Activated naive CD8-positive, alpha-beta T cell treated with anti-CD3 and anti-CD28 coated beads, Interleukin-2, amount 50 U/mL, for 24 hours (primary cell): ENCODE measurements at regions not wholly inside any gene's neighbourhood (a gene's known extent, or its start where the extent isn't known, plus 50 kb on each side); places are given as distances from the start of the nearest gene placed in this dataset.

Source experiments
- ATAC-seq: fragments of 150-1000 bp; cut with Tn5 transposase; one replicate; pipeline ENCODE4 v1.10.0; 2021
- DNase-seq: peaks from one replicate; pipeline ENCODE4 v3.0.0; 2021
- H3K27ac Mint-ChIP-seq: one replicate; pipeline ENCODE4 v1.8.0; 2021; ENCODE audit warnings: mild to moderate bottlenecking, mixed read lengths
- H3K27me3 Mint-ChIP-seq: one replicate; pipeline ENCODE4 v1.8.0; 2021; ENCODE audit warnings: mixed read lengths
- H3K36me3 Mint-ChIP-seq: one replicate; pipeline ENCODE4 v1.8.0; 2021; ENCODE audit warnings: low read depth, mixed read lengths
- H3K4me1 Mint-ChIP-seq: one replicate; pipeline ENCODE4 v1.8.0; 2021; ENCODE audit warnings: mixed read lengths
- H3K4me3 Mint-ChIP-seq: one replicate; pipeline ENCODE4 v1.8.0; 2021; ENCODE audit warnings: mild to moderate bottlenecking, moderate library complexity, mixed read lengths
- H3K9me3 Mint-ChIP-seq: one replicate; pipeline ENCODE4 v1.8.0; 2021; ENCODE audit warnings: mixed read lengths

DNA sequence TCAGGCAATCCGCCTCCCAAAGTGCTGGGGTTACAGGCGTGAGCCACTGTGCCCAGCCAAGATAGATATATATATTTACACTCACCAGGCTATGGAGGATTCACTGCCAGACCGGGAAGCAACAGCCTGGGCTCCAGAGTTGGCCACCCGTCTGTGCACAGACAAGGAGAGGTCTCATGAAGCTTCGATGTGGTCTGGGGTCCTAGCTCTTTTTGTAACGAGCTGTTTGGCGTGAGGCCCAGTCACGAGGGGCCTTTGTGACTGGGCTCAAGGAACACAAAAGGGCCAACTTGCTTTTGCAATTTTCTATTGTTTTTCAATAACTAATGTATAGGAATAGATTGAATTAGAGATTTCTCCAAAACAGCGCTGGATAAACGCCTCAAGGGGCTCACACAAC is 77.6 kb upstream of the EIF5 start:
- Mint-ChIP-seq H3K27ac (no peak overlapping the region), H3K4me3 (no peak overlapping the region), H3K4me1 (peaks cover 9% of the 10 kb centered on the region), H3K27me3 (peaks cover 12% of the 10 kb centered on the region), H3K36me3 (no peaks in the 10 kb centered on the region), H3K9me3 (no peaks in the 10 kb centered on the region)
- ATAC-seq (no peak), DNase-seq (no peak)

DNA sequence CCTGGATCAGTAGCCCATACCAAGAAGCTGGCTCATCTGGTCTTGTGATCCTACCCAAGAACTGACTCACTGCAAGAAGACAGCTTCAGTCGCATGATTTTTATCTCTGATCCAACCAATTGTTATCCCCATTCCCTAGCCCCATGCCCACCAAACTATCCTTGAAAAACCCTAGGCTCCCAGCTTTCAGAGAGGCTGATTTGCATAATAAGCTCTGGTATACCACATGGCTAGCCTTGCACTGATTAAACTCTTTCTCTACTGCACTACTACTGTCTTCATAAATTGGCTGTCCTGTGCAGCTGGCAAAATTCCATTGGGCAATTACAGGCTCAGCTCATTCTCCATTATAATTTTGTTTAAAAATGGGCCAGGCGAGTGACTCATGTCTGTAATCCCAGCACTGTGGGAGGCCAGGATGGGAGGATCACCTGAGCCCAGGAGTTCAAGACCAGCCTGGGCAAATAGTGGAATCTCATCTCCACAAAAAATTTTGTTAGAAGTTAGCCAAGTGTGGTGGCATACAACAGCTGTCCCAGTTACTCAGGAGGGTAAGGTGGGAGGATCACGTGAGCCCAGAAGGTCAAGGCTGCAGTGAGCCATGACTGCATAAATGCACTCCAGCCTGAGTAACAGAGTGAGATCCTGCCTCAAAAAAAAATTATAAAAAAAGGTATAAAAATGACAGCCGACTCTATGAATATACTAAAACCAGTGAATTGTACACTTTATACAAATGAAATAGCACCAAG is 76.7 kb upstream of the EIF5 start:
- H3K27ac Mint-ChIP-seq, result no peak overlapping the region
- H3K9me3 Mint-ChIP-seq, result no peaks in the 10 kb centered on the region
- no peak overlapping the region for H3K4me3 Mint-ChIP-seq
- H3K36me3 Mint-ChIP-seq, result no peaks in the 10 kb centered on the region
- DNase-seq (no peak), ATAC-seq (no peak)
- H3K4me1 Mint-ChIP-seq, result peaks cover 9% of the 10 kb centered on the region
- H3K27me3 Mint-ChIP-seq, result peaks cover 8% of the 10 kb centered on the region

DNA sequence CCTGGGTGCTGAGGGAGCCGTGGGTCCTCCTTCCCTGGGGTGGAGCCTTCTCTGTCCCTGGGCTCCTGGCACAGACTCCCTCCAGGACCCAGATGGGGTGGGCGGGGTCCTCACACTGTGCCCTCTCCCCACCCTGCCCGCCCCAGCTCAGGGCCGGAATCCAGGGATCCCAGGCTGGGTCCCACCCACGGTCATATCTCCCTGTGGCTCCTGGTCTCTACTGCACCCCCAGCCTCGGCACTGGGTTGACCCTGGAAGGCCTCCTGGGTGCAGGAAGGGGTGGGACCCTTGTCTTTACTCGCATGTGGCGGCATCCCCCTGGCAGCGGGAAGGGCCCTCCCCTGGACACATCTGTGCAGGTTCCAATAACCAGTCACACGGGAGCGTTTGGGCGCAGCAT is 75.8 kb upstream of the EIF5 start:
- H3K36me3 Mint-ChIP-seq, result no peaks in the 10 kb centered on the region
- H3K4me1 Mint-ChIP-seq, result peaks cover 9% of the 10 kb centered on the region
- ATAC-seq (no peak), DNase-seq (no peak)
- H3K27me3 Mint-ChIP-seq, result peaks cover 13% of the 10 kb centered on the region
- H3K27ac Mint-ChIP-seq, result no peak overlapping the region
- H3K4me3 Mint-ChIP-seq, result no peak overlapping the region
- H3K9me3 Mint-ChIP-seq, result no peaks in the 10 kb centered on the region

DNA sequence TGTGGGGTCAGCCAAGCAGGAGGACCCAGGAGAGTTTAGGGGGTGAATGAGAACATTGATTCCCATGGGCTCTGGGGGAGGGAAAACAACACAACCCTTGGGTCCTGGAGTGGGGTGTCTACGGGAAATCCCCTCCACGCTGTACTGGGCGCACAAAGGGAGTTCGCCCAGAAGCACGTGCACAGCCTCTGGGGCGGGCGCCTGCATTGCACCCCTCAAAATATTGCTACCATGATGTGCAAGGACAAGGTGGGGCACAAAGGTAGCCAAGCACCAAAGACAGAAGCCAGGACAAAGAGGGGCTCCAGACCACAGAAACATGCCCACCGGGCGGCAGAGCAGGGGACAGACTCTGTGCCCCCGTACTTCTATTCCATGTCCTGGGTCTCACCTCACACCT is 74.9 kb upstream of the EIF5 start:
- H3K4me1 Mint-ChIP-seq, result peaks cover 9% of the 10 kb centered on the region
- H3K4me3 Mint-ChIP-seq, result no peak overlapping the region
- ATAC-seq (no peak), DNase-seq (no peak)
- H3K9me3 Mint-ChIP-seq, result no peaks in the 10 kb centered on the region
- H3K27ac Mint-ChIP-seq, result no peak overlapping the region
- peaks cover 17% of the 10 kb centered on the region for H3K27me3 Mint-ChIP-seq
- H3K36me3 Mint-ChIP-seq, result no peaks in the 10 kb centered on the region

DNA sequence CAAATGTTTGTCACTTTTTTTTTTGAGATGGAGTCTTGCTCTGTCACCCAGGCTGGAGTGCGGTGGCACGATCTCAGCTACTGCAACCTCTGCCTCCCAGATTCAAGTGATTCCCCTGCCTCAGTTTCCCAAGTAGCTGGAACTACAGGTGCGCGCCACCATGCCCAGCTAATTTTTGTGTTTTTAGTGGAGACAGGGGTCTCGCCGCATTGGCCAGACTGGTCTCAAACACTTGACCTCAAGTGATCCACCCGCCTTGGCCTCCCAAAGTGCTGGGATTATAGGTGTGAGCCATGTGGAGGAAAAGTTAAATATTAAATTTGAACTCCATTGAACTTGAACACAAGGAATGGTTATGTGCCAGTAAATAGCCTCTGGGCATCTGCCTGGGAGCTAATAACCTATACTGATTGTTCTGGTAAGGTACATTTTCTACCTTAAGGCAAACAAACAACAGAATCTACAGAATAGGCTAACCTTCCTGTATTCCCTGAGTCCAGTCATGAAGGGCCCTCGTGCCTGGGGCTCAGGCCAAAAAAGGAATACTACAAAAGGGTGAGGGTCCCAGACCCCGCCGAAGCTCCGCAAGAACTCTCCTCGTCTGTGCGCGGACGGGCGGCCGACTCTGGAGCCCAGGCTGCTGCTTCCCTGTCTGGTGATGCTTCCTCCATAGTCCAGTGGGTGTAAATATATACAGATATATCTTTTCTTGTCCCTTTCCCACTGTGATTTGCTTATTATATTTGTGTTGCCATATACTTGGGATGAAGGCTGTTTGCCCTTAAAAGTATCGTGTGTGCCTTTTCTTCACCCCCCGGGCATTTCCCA is 74.0 kb upstream of the EIF5 start:
- DNase-seq (no peak), ATAC-seq (no peak)
- Mint-ChIP-seq H3K4me3 (no peak overlapping the region), H3K36me3 (no peaks in the 10 kb centered on the region), H3K27me3 (peaks cover 15% of the 10 kb centered on the region), H3K27ac (no peak overlapping the region), H3K4me1 (peaks cover 9% of the 10 kb centered on the region), H3K9me3 (no peaks in the 10 kb centered on the region)

DNA sequence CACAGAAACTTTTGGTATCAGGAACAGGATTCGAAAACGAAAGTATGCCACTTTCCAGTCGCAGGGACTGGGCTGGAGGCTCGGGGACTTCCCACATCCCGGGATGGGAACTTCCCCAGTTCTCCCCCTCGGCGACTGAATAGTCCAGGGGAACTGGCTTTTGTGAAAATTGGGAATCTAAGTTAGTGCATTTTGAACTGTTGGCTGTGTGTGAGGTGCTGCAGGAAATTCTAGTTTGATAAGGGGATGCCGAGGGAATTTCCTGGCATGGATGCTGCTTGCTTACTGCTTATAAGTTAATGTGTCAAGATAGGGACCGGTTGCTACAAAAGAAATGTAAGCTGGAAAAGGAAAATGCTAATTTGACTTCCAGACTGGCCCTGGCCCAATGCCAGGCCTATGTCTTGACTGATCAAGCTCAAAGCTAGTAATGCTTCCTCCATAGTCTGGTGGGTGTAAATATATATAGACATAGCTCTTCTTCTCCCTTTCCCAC is 73.4 kb upstream of the EIF5 start:
- no peak overlapping the region for H3K4me3 Mint-ChIP-seq
- no peaks in the 10 kb centered on the region for H3K9me3 Mint-ChIP-seq
- no peak overlapping the region for H3K27ac Mint-ChIP-seq

DNA sequence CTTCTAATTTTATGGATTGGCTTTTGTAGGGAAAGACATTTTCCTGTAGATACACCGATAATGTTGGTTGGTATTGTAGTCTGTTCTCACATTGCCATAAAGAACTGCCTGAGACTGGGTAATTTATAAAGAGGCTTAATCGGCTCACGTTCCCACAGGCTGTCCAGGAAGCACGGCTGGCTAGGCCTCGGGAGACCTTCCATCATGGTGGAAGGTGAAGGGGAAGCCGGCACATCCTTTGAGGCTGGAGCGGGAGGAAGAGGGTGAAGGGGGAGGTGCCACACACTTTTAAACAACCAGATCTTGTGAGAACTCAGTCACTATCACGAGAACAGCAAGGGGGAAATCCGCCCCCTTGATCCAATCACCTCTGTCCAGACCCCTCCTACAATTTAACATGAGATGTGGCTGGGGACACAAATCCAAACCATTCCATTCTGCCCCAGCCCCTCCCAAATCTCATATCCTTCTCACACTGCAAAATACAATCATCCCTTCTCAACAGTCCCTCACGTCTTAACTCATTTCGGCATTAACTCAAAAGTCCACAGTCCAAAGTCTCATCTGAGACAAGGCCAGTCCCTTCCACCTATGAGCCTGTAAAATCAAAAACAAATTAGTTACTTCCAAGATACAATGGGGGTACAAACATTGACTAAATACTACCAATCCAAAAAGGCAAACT is 66.7 kb upstream of the EIF5 start:
- Mint-ChIP-seq H3K27ac (no peak overlapping the region), H3K4me1 (no peaks in the 10 kb centered on the region), H3K36me3 (no peaks in the 10 kb centered on the region), H3K9me3 (no peaks in the 10 kb centered on the region), H3K4me3 (no peak overlapping the region), H3K27me3 (peaks cover 36% of the 10 kb centered on the region)
- DNase-seq, result no peak
- ATAC-seq, result no peak

More for the DNA sequence above, 73.4 kb upstream of the EIF5 start:
- peaks cover 18% of the 10 kb centered on the region for H3K27me3 Mint-ChIP-seq
- H3K36me3 Mint-ChIP-seq, result no peaks in the 10 kb centered on the region
- peaks cover 9% of the 10 kb centered on the region for H3K4me1 Mint-ChIP-seq
- ATAC-seq (no peak), DNase-seq (no peak)

DNA sequence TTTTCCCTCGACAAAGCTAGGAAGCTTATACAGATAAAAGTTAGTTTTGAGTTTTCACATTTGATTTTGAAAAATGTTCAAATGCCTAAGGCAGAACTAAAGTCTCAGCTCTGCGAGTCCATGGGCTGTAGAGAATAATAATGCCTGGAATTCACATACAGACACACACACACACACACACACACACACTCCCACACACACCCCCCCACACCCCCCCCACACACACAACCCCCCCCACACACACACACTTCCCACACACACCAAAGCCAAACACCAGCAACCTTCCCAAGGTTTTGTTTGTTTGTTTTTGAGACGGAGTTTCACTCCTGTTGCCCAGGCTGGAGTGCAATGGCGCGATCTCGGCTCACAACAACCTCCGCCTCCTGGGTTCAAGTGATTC is 62.8 kb upstream of the EIF5 start:
- H3K9me3 Mint-ChIP-seq, result no peaks in the 10 kb centered on the region
- H3K27ac Mint-ChIP-seq, result no peak overlapping the region
- no peaks in the 10 kb centered on the region for H3K4me1 Mint-ChIP-seq
- no peak overlapping the region for H3K4me3 Mint-ChIP-seq
- DNase-seq (no peak), ATAC-seq (no peak)
- peaks cover 47% of the 10 kb centered on the region for H3K27me3 Mint-ChIP-seq
- no peaks in the 10 kb centered on the region for H3K36me3 Mint-ChIP-seq

DNA sequence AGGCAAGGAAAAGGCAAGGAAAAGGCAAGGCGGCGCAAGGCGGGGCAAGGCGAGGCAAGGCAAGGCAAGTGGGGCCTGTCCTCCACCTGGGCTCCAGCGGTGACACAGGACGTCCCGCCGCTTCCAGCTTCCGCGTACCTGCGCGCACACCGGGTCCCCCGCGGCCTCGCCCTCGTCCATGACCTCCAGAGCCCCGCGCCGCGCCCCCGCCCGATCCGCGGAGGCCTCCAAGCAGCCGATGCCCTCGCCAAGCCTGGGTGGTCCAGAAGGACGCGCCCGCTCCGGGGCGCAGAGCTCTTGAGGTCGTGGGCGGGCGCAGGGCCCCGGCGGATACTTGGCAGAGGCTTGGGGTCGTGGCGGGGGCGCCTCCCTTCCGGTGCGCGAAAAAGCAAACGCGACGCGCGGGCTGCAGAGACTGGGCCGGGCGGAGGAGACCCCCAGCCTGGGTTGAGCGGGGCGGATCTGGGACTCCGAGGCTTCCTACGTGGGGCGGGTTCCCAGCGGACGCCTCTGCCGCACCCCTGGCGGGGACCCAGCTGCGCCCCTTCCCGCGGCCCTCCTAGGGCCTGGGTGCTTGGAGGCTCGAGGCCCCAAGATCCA is 60.8 kb upstream of the EIF5 start:
- no peak for DNase-seq
- Mint-ChIP-seq H3K4me3 (no peak overlapping the region), H3K27ac (no peak overlapping the region), H3K27me3 (peaks cover 52% of the 10 kb centered on the region), H3K4me1 (no peaks in the 10 kb centered on the region), H3K36me3 (no peaks in the 10 kb centered on the region), H3K9me3 (peaks cover 3% of the 10 kb centered on the region)
- no peak for ATAC-seq

DNA sequence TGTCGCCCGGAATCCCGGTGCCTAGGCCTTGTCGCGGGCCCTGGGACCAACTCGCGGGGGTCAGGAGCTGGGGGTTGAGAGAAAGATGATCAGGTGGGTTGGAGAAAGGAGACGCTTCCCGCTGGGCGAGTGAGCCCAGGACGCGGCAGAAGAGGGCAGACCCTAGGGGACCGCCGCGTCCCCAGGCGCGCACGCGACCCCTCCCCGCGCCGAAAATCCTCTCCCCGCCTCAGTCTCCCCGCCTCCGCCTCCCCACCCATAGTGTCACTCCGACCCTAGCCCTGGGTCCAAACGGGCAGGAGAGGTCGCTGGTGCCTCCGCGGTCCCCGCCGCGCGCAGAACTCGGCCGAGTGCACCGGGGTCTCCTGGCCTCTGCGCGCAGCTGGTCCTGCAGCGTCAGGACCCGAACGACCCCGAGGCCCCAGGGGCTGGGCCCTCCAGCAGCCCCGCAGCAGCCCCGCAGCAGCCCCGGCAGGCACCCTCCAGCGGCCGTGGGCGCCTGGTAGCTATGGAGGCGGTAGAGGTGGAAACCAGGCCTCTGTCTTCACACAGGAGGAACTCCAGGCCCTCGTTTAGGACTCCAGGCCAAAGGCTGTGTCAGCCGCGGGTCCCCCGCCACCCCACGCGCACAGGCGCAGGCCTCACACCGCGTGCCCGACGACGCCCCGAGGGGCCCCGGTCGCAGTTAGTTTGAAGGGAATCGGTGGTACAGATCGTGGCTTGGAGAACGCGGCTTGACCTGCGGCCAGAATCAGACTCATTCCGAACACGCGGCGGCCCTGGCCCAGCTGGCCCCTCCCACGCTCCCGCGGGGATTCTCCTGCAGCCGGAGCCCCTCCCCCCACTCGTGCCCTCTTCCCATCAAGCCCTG is 60.1 kb upstream of the EIF5 start:
- peaks cover 56% of the 10 kb centered on the region for H3K27me3 Mint-ChIP-seq
- peaks cover 4% of the 10 kb centered on the region for H3K9me3 Mint-ChIP-seq

DNA sequence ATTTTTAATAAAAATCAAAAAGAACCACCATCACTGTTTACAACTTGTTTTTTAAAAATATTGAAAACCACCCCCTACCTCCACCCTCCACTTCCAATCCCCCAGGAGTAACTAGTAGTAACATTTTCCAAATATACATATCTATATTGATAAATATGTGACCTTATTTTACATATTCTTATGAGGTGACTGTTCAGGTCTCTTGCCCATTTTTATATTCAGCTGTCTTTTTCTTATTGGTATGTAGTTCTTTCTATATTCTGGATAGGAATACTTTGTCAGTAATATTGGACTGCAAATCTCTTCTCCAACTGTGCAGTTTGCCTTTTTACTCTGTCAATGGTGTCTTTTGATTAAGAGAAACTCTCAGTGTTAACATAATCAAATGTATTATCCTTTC is 59.0 kb upstream of the EIF5 start:
- ATAC-seq (no peak), DNase-seq (no peak)
- H3K4me1 Mint-ChIP-seq, result peaks cover 3% of the 10 kb centered on the region
- H3K36me3 Mint-ChIP-seq, result no peaks in the 10 kb centered on the region
- H3K4me3 Mint-ChIP-seq, result no peak overlapping the region
- H3K9me3 Mint-ChIP-seq, result peaks cover 4% of the 10 kb centered on the region
- H3K27ac Mint-ChIP-seq, result no peak overlapping the region
- H3K27me3 Mint-ChIP-seq, result peaks cover 62% of the 10 kb centered on the region

More for the DNA sequence above, 60.1 kb upstream of the EIF5 start:
- no peaks in the 10 kb centered on the region for H3K36me3 Mint-ChIP-seq
- no peak for DNase-seq
- H3K4me3 Mint-ChIP-seq, result no peak overlapping the region
- H3K4me1 Mint-ChIP-seq, result no peaks in the 10 kb centered on the region
- H3K27ac Mint-ChIP-seq, result no peak overlapping the region
- no peak for ATAC-seq

DNA sequence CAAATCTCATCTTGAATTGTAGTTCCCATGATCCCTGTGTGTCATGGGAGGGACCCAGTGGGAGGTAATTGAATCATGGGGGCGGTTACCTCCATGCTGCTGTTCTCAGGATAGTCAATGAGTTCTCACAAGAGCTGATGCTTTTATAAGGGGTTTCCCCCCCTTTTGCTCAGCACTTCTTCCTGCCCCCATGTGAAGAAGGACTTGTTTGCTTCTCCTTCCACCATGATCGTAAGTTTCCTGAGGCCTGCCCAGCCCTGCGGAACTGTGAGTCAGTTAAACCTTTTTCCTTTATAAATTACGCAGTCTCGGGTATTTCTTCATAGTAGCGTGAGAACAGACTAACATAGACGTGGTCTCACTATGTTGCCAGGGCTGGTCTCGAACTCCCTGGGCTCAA is 56.1 kb upstream of the EIF5 start:
- peaks cover 73% of the 10 kb centered on the region for H3K27me3 Mint-ChIP-seq
- no peak overlapping the region for H3K27ac Mint-ChIP-seq
- no peaks in the 10 kb centered on the region for H3K36me3 Mint-ChIP-seq
- ATAC-seq, result no peak
- peaks cover 4% of the 10 kb centered on the region for H3K9me3 Mint-ChIP-seq
- peaks cover 10% of the 10 kb centered on the region for H3K4me1 Mint-ChIP-seq
- no peak for DNase-seq
- no peak overlapping the region for H3K4me3 Mint-ChIP-seq

DNA sequence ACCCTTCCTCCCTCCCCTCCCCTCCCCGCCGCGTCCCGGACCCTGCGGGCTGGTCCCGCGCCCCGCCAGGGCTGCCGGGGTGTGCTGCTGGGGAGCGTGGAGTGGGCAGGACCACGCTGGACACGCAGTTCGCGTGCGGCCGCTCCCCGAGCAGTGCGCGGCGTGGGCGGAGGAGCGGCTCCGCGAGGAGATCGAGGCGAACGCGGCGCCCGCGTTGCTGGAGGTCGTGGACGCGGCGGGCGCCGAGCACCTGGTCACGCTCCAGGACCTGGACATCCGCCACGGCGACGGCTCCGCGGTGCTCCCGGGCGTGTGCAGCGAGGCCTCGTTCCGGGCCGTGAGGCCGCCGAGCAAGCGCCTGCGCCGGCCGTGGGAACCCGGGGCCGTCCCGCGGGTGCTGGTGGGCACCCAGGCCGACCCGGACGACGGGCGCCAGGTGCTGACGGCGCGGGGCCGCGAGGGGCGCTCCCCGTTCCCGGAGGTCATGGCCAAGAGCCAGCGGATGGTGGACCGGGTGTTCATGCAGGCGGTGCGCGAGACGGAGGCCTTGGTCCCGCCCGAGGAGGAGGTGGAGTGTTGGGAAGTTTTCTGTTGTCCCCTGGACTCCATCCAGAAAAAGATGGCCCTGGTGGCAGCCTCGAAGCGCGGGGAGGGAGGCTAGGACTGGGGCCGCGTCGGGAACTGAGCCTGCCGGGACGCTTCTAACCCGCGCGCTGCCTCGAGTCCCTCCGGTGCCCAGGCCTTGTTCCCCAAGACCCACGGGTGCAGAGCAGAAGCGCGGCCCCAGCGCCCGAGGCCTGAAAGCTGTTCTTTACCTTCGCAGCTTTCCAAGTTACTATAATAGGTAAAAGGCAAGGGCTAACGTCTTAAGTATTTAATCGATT is 54.7 kb upstream of the EIF5 start:
- peaks cover 4% of the 10 kb centered on the region for H3K9me3 Mint-ChIP-seq
- H3K27ac Mint-ChIP-seq, result no peak overlapping the region
- DNase-seq, result no peak
- peaks cover 10% of the 10 kb centered on the region for H3K4me1 Mint-ChIP-seq
- H3K36me3 Mint-ChIP-seq, result no peaks in the 10 kb centered on the region
- no peak overlapping the region for H3K4me3 Mint-ChIP-seq
- H3K27me3 Mint-ChIP-seq, result peaks cover 78% of the 10 kb centered on the region
- peak; percentile 15 for ATAC-seq
